ENCODE measurements at regions not wholly inside any gene's neighbourhood (a gene's known extent, or its start where the extent isn't known, plus 50 kb on each side); places are given as distances from the start of the nearest gene placed in this dataset.
"Not testable (repeated sequence)": the region's sequence is repeated elsewhere in the genome, so short reads cannot be mapped to it uniquely, and the experiment has no call there.

DNA sequence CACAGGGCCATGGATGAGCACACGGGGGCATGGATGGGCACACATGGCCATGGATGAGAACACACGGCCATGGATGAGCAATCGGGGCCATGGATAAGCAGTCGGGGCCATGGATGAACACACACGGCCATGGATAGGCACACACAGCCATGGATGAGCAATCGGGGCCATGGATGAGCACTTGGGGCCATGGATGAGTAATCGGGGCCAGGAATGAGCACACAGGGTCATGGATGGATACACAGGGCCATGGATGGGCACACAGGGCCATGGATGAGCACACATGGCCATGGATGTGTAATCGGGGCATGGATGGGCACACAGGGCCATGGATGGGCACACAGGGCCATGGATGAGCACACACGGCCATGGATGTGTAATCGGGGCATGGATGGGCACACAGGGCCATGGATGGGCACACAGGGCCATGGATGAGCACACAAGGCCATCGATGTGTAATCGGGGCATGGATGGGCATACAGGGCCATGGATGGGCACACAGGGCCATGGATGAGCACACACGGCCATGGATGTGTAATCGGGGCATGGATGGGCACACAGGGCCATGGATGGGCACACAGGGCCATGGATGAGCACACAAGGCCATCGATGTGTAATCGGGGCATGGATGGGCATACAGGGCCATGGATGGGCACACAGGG, 191.9 kb upstream of the HDAC4 start:
- not testable (repeated sequence) for TF ChIP-seq CTCF, POLR2A (IDR thresholded peaks at IDR 0.05)
